WTC11 (cell line): ENCODE measurements at regions not wholly inside any gene's neighbourhood (a gene's known extent, or its start where the extent isn't known, plus 50 kb on each side); places are given as distances from the start of the nearest gene placed in this dataset.

Experiments
- ATAC-seq: fragments of 200-7000 bp; cut with Tn5 transposase; 2 replicates; pipeline ENCODE4 v1.10.0; 2021; ENCODE audit warnings: mild to moderate bottlenecking, moderate library complexity
- CTCF ChIA-PET: fragments of 300-600 bp; sonication (Branson Sonifier 250); formaldehyde crosslinking; loops from one replicate; lab custom pipeline; 2021; ENCODE audit warnings: antibody characterized with exemption; lab: Charles Lee
- POLR2A ChIA-PET: fragments of 350-600 bp; sonication (Branson Sonifier 250); formaldehyde crosslinking; loops from one replicate; lab custom pipeline; 2021; ENCODE audit warnings: antibody characterized with exemption; lab: Charles Lee
- DNase-seq: peaks from one replicate; pipeline ENCODE4 v3.0.0; 2021; ENCODE audit warnings: low spot score
- H3K27ac Mint-ChIP-seq: 2 replicates; pipeline ENCODE4 v1.8.0; 2021; ENCODE audit warnings: mixed read lengths
- H3K27me3 Mint-ChIP-seq: 2 replicates; pipeline ENCODE4 v1.8.0; 2021; ENCODE audit warnings: low read depth, mild to moderate bottlenecking, moderate library complexity, mixed read lengths
- H3K36me3 Mint-ChIP-seq: 2 replicates; pipeline ENCODE4 v1.8.0; 2021; ENCODE audit warnings: mixed read lengths
- H3K4me1 Mint-ChIP-seq: 2 replicates; pipeline ENCODE4 v1.8.0; 2022; ENCODE audit warnings: mixed read lengths
- H3K4me3 Mint-ChIP-seq: 2 replicates; pipeline ENCODE4 v1.8.0; 2021; ENCODE audit warnings: mild to moderate bottlenecking, moderate library complexity, mixed read lengths
- H3K9me3 Mint-ChIP-seq: 2 replicates; pipeline ENCODE4 v1.8.0; 2021; ENCODE audit warnings: mixed read lengths
- ATF1 ChIP-seq: sonication (generic); formaldehyde crosslinking; IDR thresholded peaks from 2 replicates; pipeline ENCODE4 v1.8.1; 2023; ENCODE audit warnings: mild to moderate bottlenecking, moderate library complexity, missing genetic modification reagents
- NFATC4 ChIP-seq: fragments of 250-450 bp; sonication (Bioruptor Pico); IDR thresholded peaks from 2 replicates; pipeline ENCODE4 v1.9.0; 2021; ENCODE audit warnings: mild to moderate bottlenecking
- NFYB ChIP-seq: sonication (generic); formaldehyde crosslinking; conservative IDR thresholded peaks from 2 replicates; pipeline ENCODE4 v1.8.0; 2022; ENCODE audit warnings: low read depth, missing genetic modification reagents
- TP53 ChIP-seq: sonication (generic); formaldehyde crosslinking; IDR thresholded peaks from 2 replicates; pipeline ENCODE4 v1.8.1; 2023; ENCODE audit warnings: mild to moderate bottlenecking, missing genetic modification reagents
- ZNF219 ChIP-seq: sonication (generic); formaldehyde crosslinking; IDR thresholded peaks from 2 replicates; pipeline ENCODE4 v1.8.0; 2023; ENCODE audit warnings: missing genetic modification reagents, mild to moderate bottlenecking, borderline replicate concordance
- ZNF317 ChIP-seq: sonication (generic); formaldehyde crosslinking; IDR thresholded peaks from 2 replicates; pipeline ENCODE4 v1.8.1; 2023; ENCODE audit warnings: low read depth, mild to moderate bottlenecking, moderate library complexity, missing genetic modification reagents, borderline replicate concordance
- TF ChIP-seq, protein P1 (sequence below): fragments of 250-450 bp; sonication (Bioruptor Pico); IDR thresholded peaks from 2 replicates; pipeline ENCODE4 v1.9.0; 2021; ENCODE audit warnings: mild to moderate bottlenecking, borderline replicate concordance
- TF ChIP-seq, protein P2 (sequence below): sonication (generic); formaldehyde crosslinking; conservative IDR thresholded peaks from 2 replicates; pipeline ENCODE4 v1.8.1; 2022; ENCODE audit warnings: mild to moderate bottlenecking, missing genetic modification reagents
- TF ChIP-seq, protein P3 (sequence below): sonication (generic); formaldehyde crosslinking; IDR thresholded peaks from 2 replicates; pipeline ENCODE4 v1.8.0; 2022; ENCODE audit warnings: mild to moderate bottlenecking, missing genetic modification reagents
- TF ChIP-seq, protein P4 (sequence below): sonication (generic); formaldehyde crosslinking; IDR thresholded peaks from 2 replicates; pipeline ENCODE4 v1.8.1; 2022; ENCODE audit warnings: low read depth, missing genetic modification reagents, borderline replicate concordance
- TF ChIP-seq, protein P5 (sequence below): sonication (generic); formaldehyde crosslinking; IDR thresholded peaks from 2 replicates; pipeline ENCODE4 v1.8.1; 2023; ENCODE audit warnings: mild to moderate bottlenecking, missing genetic modification reagents, moderate library complexity
- TF ChIP-seq, protein P6 (sequence below): fragments of 250-450 bp; sonication (Bioruptor Pico); IDR thresholded peaks from 2 replicates; pipeline ENCODE4 v2.1.2; 2022; ENCODE audit warnings: mild to moderate bottlenecking, moderate library complexity
- TF ChIP-seq, protein P7 (sequence below): fragments of 250-450 bp; sonication (Bioruptor Pico); conservative IDR thresholded peaks from 2 replicates; pipeline ENCODE4 v1.9.0; 2021; ENCODE audit warnings: mild to moderate bottlenecking

DNA sequence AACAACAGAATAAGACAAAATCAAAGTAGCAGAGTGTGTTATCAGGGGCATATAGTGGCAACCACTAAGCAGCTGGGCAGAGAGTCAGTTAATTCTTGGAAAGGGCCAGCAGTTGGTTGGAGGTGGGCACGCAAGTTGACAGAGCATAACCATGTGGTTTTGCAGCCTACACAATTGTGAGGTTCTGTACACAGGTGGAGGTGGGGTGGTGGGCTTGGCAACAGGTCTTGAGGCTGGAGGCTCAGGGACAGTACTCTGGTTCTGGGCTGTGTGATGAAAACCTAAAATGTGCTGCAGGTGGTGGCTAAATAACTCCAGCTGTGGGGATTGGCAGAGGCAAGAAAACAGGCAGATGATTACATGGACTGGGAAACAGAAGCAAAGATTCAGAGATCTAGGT is 1112.7 kb downstream of the PDHA2 start (continued):
- TF ChIP-seq, protein P1, sequence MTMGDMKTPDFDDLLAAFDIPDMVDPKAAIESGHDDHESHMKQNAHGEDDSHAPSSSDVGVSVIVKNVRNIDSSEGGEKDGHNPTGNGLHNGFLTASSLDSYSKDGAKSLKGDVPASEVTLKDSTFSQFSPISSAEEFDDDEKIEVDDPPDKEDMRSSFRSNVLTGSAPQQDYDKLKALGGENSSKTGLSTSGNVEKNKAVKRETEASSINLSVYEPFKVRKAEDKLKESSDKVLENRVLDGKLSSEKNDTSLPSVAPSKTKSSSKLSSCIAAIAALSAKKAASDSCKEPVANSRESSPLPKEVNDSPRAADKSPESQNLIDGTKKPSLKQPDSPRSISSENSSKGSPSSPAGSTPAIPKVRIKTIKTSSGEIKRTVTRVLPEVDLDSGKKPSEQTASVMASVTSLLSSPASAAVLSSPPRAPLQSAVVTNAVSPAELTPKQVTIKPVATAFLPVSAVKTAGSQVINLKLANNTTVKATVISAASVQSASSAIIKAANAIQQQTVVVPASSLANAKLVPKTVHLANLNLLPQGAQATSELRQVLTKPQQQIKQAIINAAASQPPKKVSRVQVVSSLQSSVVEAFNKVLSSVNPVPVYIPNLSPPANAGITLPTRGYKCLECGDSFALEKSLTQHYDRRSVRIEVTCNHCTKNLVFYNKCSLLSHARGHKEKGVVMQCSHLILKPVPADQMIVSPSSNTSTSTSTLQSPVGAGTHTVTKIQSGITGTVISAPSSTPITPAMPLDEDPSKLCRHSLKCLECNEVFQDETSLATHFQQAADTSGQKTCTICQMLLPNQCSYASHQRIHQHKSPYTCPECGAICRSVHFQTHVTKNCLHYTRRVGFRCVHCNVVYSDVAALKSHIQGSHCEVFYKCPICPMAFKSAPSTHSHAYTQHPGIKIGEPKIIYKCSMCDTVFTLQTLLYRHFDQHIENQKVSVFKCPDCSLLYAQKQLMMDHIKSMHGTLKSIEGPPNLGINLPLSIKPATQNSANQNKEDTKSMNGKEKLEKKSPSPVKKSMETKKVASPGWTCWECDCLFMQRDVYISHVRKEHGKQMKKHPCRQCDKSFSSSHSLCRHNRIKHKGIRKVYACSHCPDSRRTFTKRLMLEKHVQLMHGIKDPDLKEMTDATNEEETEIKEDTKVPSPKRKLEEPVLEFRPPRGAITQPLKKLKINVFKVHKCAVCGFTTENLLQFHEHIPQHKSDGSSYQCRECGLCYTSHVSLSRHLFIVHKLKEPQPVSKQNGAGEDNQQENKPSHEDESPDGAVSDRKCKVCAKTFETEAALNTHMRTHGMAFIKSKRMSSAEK (CRISPR knock-in tag), result no peak
- no peak for TF ChIP-seq NFYB (CRISPR knock-in tag)

DNA sequence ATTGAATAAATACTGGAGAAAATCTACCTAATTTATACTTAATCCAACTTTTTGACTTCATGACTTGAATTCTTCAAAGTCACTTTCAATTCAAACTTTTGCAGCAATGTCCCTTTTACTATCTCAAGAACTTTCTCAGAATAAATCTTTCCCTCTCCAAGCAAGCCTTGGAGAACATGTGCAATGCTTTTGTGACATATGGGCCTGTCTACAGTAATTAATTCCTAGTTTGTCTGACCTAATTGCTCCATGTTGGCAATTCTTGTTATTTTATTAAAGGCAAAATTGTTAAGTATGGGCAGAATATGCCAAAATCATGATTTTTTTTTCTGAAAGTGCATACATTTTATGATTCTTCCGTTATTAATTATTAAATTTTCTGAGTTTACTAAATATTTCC is 1115.3 kb downstream of the PDHA2 start:
- Mint-ChIP-seq H3K27ac (no peak overlapping the region), H3K27me3 (no peaks in the 10 kb centered on the region), H3K4me1 (peaks cover 12% of the 10 kb centered on the region), H3K36me3 (no peaks in the 10 kb centered on the region), H3K4me3 (no peak overlapping the region), H3K9me3 (peaks cover 8% of the 10 kb centered on the region)
- ChIA-PET POLR2A (no interaction called here), CTCF (no interaction called here)
- TF ChIP-seq, protein P2, sequence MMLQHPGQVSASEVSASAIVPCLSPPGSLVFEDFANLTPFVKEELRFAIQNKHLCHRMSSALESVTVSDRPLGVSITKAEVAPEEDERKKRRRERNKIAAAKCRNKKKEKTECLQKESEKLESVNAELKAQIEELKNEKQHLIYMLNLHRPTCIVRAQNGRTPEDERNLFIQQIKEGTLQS (CRISPR knock-in tag), result no peak
- TF ChIP-seq ATF1 (no peak), ZNF317 (CRISPR knock-in tag) (no peak), ZNF219 (no peak), NFATC4 (CRISPR knock-in tag) (no peak), TP53 (CRISPR knock-in tag) (no peak)
- TF ChIP-seq, protein P3, sequence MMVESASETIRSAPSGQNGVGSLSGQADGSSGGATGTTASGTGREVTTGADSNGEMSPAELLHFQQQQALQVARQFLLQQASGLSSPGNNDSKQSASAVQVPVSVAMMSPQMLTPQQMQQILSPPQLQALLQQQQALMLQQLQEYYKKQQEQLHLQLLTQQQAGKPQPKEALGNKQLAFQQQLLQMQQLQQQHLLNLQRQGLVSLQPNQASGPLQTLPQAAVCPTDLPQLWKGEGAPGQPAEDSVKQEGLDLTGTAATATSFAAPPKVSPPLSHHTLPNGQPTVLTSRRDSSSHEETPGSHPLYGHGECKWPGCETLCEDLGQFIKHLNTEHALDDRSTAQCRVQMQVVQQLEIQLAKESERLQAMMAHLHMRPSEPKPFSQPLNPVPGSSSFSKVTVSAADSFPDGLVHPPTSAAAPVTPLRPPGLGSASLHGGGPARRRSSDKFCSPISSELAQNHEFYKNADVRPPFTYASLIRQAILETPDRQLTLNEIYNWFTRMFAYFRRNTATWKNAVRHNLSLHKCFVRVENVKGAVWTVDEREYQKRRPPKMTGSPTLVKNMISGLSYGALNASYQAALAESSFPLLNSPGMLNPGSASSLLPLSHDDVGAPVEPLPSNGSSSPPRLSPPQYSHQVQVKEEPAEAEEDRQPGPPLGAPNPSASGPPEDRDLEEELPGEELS (CRISPR knock-in tag), result no peak
- TF ChIP-seq, protein P4, sequence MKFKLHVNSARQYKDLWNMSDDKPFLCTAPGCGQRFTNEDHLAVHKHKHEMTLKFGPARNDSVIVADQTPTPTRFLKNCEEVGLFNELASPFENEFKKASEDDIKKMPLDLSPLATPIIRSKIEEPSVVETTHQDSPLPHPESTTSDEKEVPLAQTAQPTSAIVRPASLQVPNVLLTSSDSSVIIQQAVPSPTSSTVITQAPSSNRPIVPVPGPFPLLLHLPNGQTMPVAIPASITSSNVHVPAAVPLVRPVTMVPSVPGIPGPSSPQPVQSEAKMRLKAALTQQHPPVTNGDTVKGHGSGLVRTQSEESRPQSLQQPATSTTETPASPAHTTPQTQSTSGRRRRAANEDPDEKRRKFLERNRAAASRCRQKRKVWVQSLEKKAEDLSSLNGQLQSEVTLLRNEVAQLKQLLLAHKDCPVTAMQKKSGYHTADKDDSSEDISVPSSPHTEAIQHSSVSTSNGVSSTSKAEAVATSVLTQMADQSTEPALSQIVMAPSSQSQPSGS (CRISPR knock-in tag), result no peak
- TF ChIP-seq, protein P5, sequence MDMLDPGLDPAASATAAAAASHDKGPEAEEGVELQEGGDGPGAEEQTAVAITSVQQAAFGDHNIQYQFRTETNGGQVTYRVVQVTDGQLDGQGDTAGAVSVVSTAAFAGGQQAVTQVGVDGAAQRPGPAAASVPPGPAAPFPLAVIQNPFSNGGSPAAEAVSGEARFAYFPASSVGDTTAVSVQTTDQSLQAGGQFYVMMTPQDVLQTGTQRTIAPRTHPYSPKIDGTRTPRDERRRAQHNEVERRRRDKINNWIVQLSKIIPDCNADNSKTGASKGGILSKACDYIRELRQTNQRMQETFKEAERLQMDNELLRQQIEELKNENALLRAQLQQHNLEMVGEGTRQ (CRISPR knock-in tag), result no peak
- TF ChIP-seq, protein P6, sequence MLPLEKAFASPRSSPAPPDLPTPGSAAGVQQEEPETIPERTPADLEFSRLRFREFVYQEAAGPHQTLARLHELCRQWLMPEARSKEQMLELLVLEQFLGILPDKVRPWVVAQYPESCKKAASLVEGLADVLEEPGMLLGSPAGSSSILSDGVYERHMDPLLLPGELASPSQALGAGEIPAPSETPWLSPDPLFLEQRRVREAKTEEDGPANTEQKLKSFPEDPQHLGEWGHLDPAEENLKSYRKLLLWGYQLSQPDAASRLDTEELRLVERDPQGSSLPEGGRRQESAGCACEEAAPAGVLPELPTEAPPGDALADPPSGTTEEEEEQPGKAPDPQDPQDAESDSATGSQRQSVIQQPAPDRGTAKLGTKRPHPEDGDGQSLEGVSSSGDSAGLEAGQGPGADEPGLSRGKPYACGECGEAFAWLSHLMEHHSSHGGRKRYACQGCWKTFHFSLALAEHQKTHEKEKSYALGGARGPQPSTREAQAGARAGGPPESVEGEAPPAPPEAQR (CRISPR knock-in tag), result no peak
- TF ChIP-seq, protein P7, sequence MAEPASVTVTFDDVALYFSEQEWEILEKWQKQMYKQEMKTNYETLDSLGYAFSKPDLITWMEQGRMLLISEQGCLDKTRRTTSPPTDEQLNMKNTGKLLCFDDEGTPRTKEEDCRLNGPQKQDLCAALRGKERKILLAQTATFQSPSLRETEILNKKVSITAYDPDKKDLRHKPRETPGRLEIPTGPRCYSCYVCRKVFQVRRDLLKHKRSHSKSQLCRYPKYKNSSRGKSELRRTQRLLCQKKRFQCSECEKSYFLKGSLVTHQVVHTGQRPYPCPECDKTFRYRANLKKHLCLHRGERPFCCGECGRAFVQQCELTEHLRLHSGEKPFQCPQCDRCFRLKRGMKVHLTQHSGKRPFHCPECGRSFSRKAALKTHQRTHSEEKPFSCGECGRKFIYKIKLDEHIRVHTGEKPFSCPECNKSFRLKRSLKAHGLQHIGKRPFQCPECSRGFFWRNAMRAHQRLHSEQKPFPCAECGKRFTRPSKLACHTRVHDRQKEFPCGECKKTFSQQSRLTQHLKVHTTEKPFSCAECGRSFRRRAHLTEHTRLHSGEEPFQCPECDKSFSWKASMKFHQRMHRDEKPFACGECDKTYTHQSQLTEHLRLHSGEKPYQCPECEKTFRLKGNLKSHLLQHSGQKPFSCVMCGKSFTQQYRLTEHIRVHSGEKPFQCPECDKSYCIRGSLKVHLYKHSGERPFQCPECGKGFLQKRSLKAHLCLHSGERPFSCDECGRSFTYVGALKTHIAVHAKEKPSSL, result no peak
- DNase-seq (no peak), ATAC-seq (no peak)
